Testis (tissue), 2 donors: ENCODE measurements at regions not wholly inside any gene's neighbourhood (a gene's known extent, or its start where the extent isn't known, plus 50 kb on each side); places are given as distances from the start of the nearest gene placed in this dataset.
"Not testable (repeated sequence)": the region's sequence is repeated elsewhere in the genome, so short reads cannot be mapped to it uniquely, and the experiment has no call there.

ENCODE experiments used
- DNase-seq: peaks from one replicate; pipeline ENCODE4 v3.0.0-alpha.2; 2019
- H3K27ac ChIP-seq, 2 donors: fragments of 200-600 bp; sonication (generic); one replicate each; pipeline ENCODE4 v1.5.1; 2019
- H3K27me3 ChIP-seq: fragments of 200-600 bp; sonication (generic); one replicate; pipeline ENCODE4 v1.5.1; 2019
- H3K36me3 ChIP-seq: fragments of 200-600 bp; sonication (generic); one replicate; pipeline ENCODE4 v1.5.1; 2017; ENCODE audit warnings: low read depth; ENCODE audit errors: missing control alignments
- H3K4me1 ChIP-seq: fragments of 200-600 bp; sonication (generic); one replicate; pipeline ENCODE4 v1.5.1; 2019
- H3K4me3 ChIP-seq, 2 donors: fragments of 200-600 bp; sonication (generic); one replicate each; pipeline ENCODE4 v1.5.1; 2017 to 2019
- H3K9me3 ChIP-seq: fragments of 200-600 bp; sonication (generic); one replicate; pipeline ENCODE4 v1.5.1; 2017
- CTCF ChIP-seq, 3 experiments: fragments of 450-650 bp in 2 of 3; fragments of 200-600 bp in 1 of 3; sonication (generic) in 1 of 3; IDR thresholded peaks; one replicate each; pipeline ENCODE4 v1.5.1; 2016 to 2019; ENCODE audit warnings: antibody characterized with exemption in 3 of 3, mild to moderate bottlenecking in 2 of 3, moderate library complexity in 1 of 3
- POLR2A ChIP-seq: fragments of 450-650 bp; IDR thresholded peaks from one replicate; pipeline ENCODE4 v1.6.1; 2017; ENCODE audit warnings: antibody characterized with exemption, mild to moderate bottlenecking, moderate library complexity
- WGBS, 2 donors: methylation state at CpG; one replicate each; pipeline ENCODE4 v1.1.5; 2018; 5-methylcytosine and 5-hydroxymethylcytosine counted together
- intact Hi-C: fragments of 100-400 bp; cut with DNase I; formaldehyde crosslinking; loops from one replicate; pipeline ENCODE4 v1.15.1; 2023; ENCODE audit warnings: low total_unique reads

DNA sequence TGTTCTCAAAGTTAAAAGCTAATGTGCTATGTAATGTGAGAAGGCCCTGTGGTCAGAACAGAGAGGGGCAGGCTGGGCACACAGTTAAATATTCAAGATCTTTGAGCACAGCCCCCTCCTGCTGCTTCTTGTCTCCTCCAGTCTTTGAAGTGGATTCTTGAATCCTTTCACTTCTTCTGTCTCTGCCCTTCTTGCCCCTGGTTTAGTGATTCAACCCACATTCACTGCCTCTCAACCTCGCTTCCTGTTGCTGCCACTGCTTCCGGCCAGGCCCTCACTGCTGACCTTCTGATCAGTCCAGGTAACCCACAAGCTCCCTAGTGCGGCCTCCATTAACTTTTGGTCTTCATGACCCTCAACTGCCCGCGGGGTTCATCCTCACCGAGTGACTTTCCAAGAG lies 417.3 kb upstream of the NOX3 start:
- Histone ChIP-seq H3K36me3 (no peaks in the 10 kb centered on the region), H3K9me3 (no peaks in the 10 kb centered on the region), H3K27ac (no peak overlapping the region), H3K4me3 (no peak overlapping the region), H3K27me3 (no peaks in the 10 kb centered on the region), H3K4me1 (no peaks in the 10 kb centered on the region)
- no peak for TF ChIP-seq CTCF (IDR thresholded peaks at IDR 0.05)
- no peak for TF ChIP-seq POLR2A
- DNase-seq: no peak
- intact Hi-C loops: no loop called here
- 85 to 93% methylated on average over 6 of the region's 6 CpGs for WGBS, 2 donors

DNA sequence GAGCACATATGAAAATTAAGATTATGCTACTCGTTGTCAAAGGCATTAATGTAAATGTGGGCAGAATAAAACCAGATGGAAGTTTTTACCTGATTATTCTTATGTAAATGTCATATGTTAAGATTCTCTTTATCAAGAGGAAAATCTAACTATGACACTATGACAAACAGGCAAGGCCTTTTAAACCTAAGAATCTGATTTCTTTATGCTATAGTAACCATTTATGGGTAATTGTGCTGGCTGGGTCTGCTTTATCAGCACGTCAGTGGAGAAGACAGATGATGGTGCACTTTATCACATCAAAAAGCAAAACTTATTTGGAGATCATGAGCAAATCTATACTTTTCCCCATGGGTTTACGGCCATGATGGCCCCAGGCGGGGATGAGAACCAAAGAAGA lies 412.0 kb upstream of the NOX3 start:
- DNase-seq: no peak
- H3K27me3 ChIP-seq: no peaks in the 10 kb centered on the region
- 87% methylated on average over 4 of the region's 4 CpGs for WGBS, 2 donors
- H3K9me3 ChIP-seq: no peaks in the 10 kb centered on the region
- H3K27ac ChIP-seq: no peak overlapping the region
- H3K4me3 ChIP-seq: no peak overlapping the region
- no peaks in the 10 kb centered on the region for H3K36me3 ChIP-seq
- H3K4me1 ChIP-seq: no peaks in the 10 kb centered on the region
- TF ChIP-seq POLR2A (no peak), CTCF (IDR thresholded peaks at IDR 0.05) (no peak)
- intact Hi-C loops: no loop called here

DNA sequence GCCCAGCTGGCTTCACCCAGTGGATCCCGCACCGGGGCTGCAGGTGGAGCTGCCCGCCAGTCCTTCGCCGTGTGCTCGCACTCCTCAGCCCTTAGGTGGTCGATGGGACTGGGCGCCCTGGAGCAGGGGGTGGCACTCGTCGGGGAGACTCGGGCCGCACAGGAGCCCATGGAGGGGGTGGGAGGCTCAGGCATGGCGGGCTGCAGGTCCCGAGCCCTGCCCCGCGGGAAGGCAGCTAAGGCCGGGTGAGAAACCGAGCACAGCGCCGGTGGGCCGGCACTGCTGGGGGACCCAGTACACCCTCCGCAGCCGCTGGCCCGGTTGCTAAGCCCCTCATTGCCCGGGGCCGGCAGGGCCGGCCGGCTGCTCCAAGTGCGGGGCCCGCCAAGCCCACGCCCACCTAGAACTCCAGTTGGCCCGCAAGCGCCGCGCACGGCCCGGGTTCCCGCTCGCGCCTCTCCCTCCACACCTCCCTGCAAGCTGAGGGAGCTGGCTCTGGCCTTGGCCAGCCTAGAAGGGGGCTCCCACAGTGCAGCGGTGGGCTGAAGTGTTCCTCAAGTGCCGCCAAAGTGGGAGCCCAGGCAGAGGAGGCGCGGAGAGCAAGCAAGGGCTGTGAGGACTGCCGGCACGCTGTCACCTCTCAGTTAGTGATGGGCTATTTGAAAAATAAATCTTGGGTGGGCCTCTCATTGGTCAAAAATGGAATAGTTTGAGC lies 411.2 kb upstream of the NOX3 start:
- H3K4me1 ChIP-seq, H3K27ac ChIP-seq, H3K9me3 ChIP-seq, DNase-seq, intact Hi-C loops, H3K27me3 ChIP-seq, H3K36me3 ChIP-seq: not testable (repeated sequence)
- H3K4me3 ChIP-seq: peak overlapping the region in 1 of 2 donors; percentile 30
- 47 to 82% methylated on average over 15 to 29 of the region's 46 CpGs for WGBS, 2 donors

GRCh38 chr6:155861821-155862220 lies 406.2 kb upstream of the NOX3 start:
- Histone ChIP-seq H3K4me1 (no peaks in the 10 kb centered on the region), H3K27ac (no peak overlapping the region), H3K27me3 (no peaks in the 10 kb centered on the region), H3K36me3 (no peaks in the 10 kb centered on the region), H3K9me3 (no peaks in the 10 kb centered on the region), H3K4me3 (no peak overlapping the region)
- no peak for DNase-seq
- intact Hi-C loops: no loop called here
- TF ChIP-seq CTCF (IDR thresholded peaks at IDR 0.05): no peak
- no peak for TF ChIP-seq POLR2A
- 89 to 100% methylated on average over 2 of the region's 2 CpGs for WGBS, 2 donors

DNA sequence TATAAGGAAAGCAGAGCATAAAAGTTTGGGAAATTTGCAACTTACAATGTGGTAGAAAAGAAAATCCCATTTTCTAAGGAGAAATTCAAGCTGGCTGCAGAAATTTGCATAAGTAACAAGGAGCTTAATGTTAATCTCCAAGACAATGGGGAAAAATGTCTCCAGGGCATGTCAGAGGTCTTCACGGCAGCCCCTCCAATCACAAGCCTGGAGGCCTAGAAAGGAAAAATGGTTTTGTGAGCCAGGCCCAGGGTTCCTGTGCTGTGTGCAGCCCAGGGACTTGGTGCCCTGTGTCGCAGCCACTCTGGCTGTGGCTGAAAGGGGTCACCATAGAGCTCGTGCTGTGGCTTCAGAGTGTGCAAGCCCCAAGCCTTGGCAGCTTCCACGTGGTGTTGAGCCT lies 403.3 kb upstream of the NOX3 start:
- H3K27ac ChIP-seq, DNase-seq, H3K27me3 ChIP-seq, intact Hi-C loops, H3K36me3 ChIP-seq, H3K4me1 ChIP-seq, H3K4me3 ChIP-seq, H3K9me3 ChIP-seq: not testable (repeated sequence)
- WGBS, 2 donors: 90 to 100% methylated on average over 4 of the region's 4 CpGs

DNA sequence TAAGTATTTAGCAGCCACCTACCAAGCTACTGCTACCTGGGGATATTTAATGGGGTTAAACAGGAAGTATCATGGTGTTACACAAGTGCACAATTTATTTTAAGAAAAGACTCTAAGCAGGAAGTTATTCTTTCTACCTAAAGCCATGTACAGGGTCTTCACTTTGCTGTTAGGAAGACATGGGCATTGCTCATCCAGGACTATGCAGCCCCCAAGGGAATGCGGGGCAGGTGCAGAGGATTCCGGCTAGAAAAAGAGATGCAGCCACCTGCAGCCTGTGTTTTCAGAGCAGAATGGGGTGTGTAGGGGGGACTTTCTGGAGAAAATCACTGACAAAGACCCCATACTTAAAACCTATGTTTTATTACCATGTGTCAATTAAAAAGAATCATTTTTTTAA lies 399.1 kb upstream of the NOX3 start:
- DNase-seq: no peak
- no peak overlapping the region for H3K4me3 ChIP-seq
- H3K4me1 ChIP-seq: no peaks in the 10 kb centered on the region
- no peaks in the 10 kb centered on the region for H3K27me3 ChIP-seq
- WGBS, 2 donors: 86 to 93% methylated on average over 2 of the region's 2 CpGs
- H3K9me3 ChIP-seq: no peaks in the 10 kb centered on the region
- intact Hi-C loops: no loop called here
- no peaks in the 10 kb centered on the region for H3K36me3 ChIP-seq
- TF ChIP-seq POLR2A: no peak
- no peak for TF ChIP-seq CTCF (IDR thresholded peaks at IDR 0.05)
- no peak overlapping the region for H3K27ac ChIP-seq
